ENCODE measurements at regions not wholly inside any gene's neighbourhood (a gene's known extent, or its start where the extent isn't known, plus 50 kb on each side); places are given as distances from the start of the nearest gene placed in this dataset.

GRCh38 chr3:178103140-178103539 is 433.1 kb upstream of the KCNMB2 start:
- TF ChIP-seq CTCF (conservative IDR thresholded peaks at IDR 0.05), result no peak
- no peak for TF ChIP-seq ZFX (IDR thresholded peaks at IDR 0.05)

Measured in C4-2B (cell line).